AG04449 (cell line): ENCODE measurements at regions not wholly inside any gene's neighbourhood (a gene's known extent, or its start where the extent isn't known, plus 50 kb on each side); places are given as distances from the start of the nearest gene placed in this dataset.

Experiments used
- CTCF ChIA-PET: fragments of 350-600 bp; formaldehyde crosslinking; extraction: SDS; loops from one replicate; lab custom pipeline; 2021; ENCODE audit warnings: antibody characterized with exemption; lab: Yijun Ruan, JAX
- POLR2A ChIA-PET: fragments of 400-600, 350-600 bp; formaldehyde crosslinking; extraction: SDS; loops from one replicate; lab custom pipeline; 2020; ENCODE audit warnings: antibody characterized with exemption, inconsistent platforms; lab: Yijun Ruan, JAX
- DNase-seq: peaks from one replicate; pipeline ENCODE4 v3.0.0-alpha.2; 2010; ENCODE audit warnings: low read depth, low spot score
- H3K4me3 ChIP-seq: 2 replicates; pipeline ENCODE4 v1.5.1; 2011; ENCODE audit warnings: low read depth, mild to moderate bottlenecking, control low read depth, low read length
- CTCF ChIP-seq: IDR thresholded peaks from one replicate; pipeline ENCODE4 v1.5.1; 2011; ENCODE audit warnings: mild to moderate bottlenecking, moderate library complexity, low read length, control low read depth, inconsistent platforms; ENCODE audit not compliant: insufficient read depth; ENCODE audit errors: missing control alignments

- ChIA-PET CTCF (no interaction called here), POLR2A (no interaction called here)
- no peak for TF ChIP-seq CTCF
- no peak for DNase-seq
- H3K4me3 ChIP-seq, result no peak overlapping the region
Observed at GRCh38 chr2:79272616-79273015, 113.1 kb upstream of the REG3A start.

- DNase-seq, result no peak
- no peak overlapping the region for H3K4me3 ChIP-seq
- POLR2A ChIA-PET, result no interaction called here
- CTCF ChIA-PET, result no interaction called here
- no peak for TF ChIP-seq CTCF
Observed at GRCh38 chr2:79271456-79271855, 111.9 kb upstream of the REG3A start.

GRCh38 chr2:79260848-79261247 is 101.3 kb upstream of the REG3A start:
- no peak for TF ChIP-seq CTCF
- no peak for DNase-seq
- CTCF ChIA-PET, result no interaction called here
- no peak overlapping the region for H3K4me3 ChIP-seq
- POLR2A ChIA-PET, result no interaction called here

GRCh38 chr2:79259959-79260358 is 100.4 kb upstream of the REG3A start:
- ChIA-PET POLR2A (no interaction called here), CTCF (no interaction called here)
- TF ChIP-seq CTCF, result no peak
- no peak for DNase-seq
- no peak overlapping the region for H3K4me3 ChIP-seq

GRCh38 chr2:79259296-79259695 is 99.7 kb upstream of the REG3A start:
- no peak for TF ChIP-seq CTCF
- ChIA-PET CTCF (no interaction called here), POLR2A (no interaction called here)
- H3K4me3 ChIP-seq, result no peak overlapping the region
- DNase-seq, result no peak

- no peak for DNase-seq
- ChIA-PET POLR2A (no interaction called here), CTCF (no interaction called here)
- no peak overlapping the region for H3K4me3 ChIP-seq
- no peak for TF ChIP-seq CTCF
Observed at GRCh38 chr2:79253243-79253774, 93.8 kb upstream of the REG3A start.
